Testis (tissue), 2 donors: ENCODE measurements at regions not wholly inside any gene's neighbourhood (a gene's known extent, or its start where the extent isn't known, plus 50 kb on each side); places are given as distances from the start of the nearest gene placed in this dataset.

Source experiments
- DNase-seq: peaks from one replicate; pipeline ENCODE4 v3.0.0-alpha.2; 2019
- H3K27ac ChIP-seq, 2 donors: fragments of 200-600 bp; sonication (generic); one replicate each; pipeline ENCODE4 v1.5.1; 2019
- H3K27me3 ChIP-seq: fragments of 200-600 bp; sonication (generic); one replicate; pipeline ENCODE4 v1.5.1; 2019
- H3K36me3 ChIP-seq: fragments of 200-600 bp; sonication (generic); one replicate; pipeline ENCODE4 v1.5.1; 2017; ENCODE audit warnings: low read depth; ENCODE audit errors: missing control alignments
- H3K4me1 ChIP-seq: fragments of 200-600 bp; sonication (generic); one replicate; pipeline ENCODE4 v1.5.1; 2019
- H3K4me3 ChIP-seq, 2 donors: fragments of 200-600 bp; sonication (generic); one replicate each; pipeline ENCODE4 v1.5.1; 2017 to 2019
- H3K9me3 ChIP-seq: fragments of 200-600 bp; sonication (generic); one replicate; pipeline ENCODE4 v1.5.1; 2017
- CTCF ChIP-seq, 3 experiments: fragments of 450-650 bp in 2 of 3; fragments of 200-600 bp in 1 of 3; sonication (generic) in 1 of 3; IDR thresholded peaks; one replicate each; pipeline ENCODE4 v1.5.1; 2016 to 2019; ENCODE audit warnings: antibody characterized with exemption in 3 of 3, mild to moderate bottlenecking in 2 of 3, moderate library complexity in 1 of 3
- POLR2A ChIP-seq: fragments of 450-650 bp; IDR thresholded peaks from one replicate; pipeline ENCODE4 v1.6.1; 2017; ENCODE audit warnings: antibody characterized with exemption, mild to moderate bottlenecking, moderate library complexity
- WGBS, 2 donors: methylation state at CpG; one replicate each; pipeline ENCODE4 v1.1.5; 2018; 5-methylcytosine and 5-hydroxymethylcytosine counted together
- intact Hi-C: fragments of 100-400 bp; cut with DNase I; formaldehyde crosslinking; loops from one replicate; pipeline ENCODE4 v1.15.1; 2023; ENCODE audit warnings: low total_unique reads

- no peaks in the 10 kb centered on the region for H3K36me3 ChIP-seq
Measured at GRCh38 chr5:89011778-89012711, 129.1 kb upstream of the MEF2C start.

GRCh38 chr5:89010512-89010911 lies 127.5 kb upstream of the MEF2C start:
- no peak overlapping the region for H3K27ac ChIP-seq
- intact Hi-C loops = no loop called here
- no peak for DNase-seq
- TF ChIP-seq POLR2A (no peak), CTCF (IDR thresholded peaks at IDR 0.05) (no peak)
- no peak overlapping the region for H3K4me3 ChIP-seq
- no peaks in the 10 kb centered on the region for H3K9me3 ChIP-seq
- no peaks in the 10 kb centered on the region for H3K27me3 ChIP-seq
- H3K36me3 ChIP-seq = no peaks in the 10 kb centered on the region
- no peaks in the 10 kb centered on the region for H3K4me1 ChIP-seq
- 87 to 95% methylated on average over 2 of the region's 2 CpGs for WGBS, 2 donors

More at GRCh38 chr5:89011778-89012711, 129.1 kb upstream of the MEF2C start:
- Histone ChIP-seq H3K27me3 (no peaks in the 10 kb centered on the region), H3K9me3 (no peaks in the 10 kb centered on the region), H3K4me1 (no peaks in the 10 kb centered on the region), H3K4me3 (no peak overlapping the region), H3K27ac (no peak overlapping the region)
- intact Hi-C loops = no loop called here
- 74 to 76% methylated on average over 6 of the region's 6 CpGs for WGBS, 2 donors
- no peak for DNase-seq
- TF ChIP-seq POLR2A (no peak), CTCF (IDR thresholded peaks at IDR 0.05) (no peak)

- no peaks in the 10 kb centered on the region for H3K9me3 ChIP-seq
- H3K27ac ChIP-seq = no peak overlapping the region
- no peak for TF ChIP-seq CTCF (IDR thresholded peaks at IDR 0.05)
- intact Hi-C loops = no loop called here
- WGBS, 2 donors = 100% methylated on average over 1 of the region's 1 CpG
- no peak for DNase-seq
- no peak overlapping the region for H3K4me3 ChIP-seq
- no peaks in the 10 kb centered on the region for H3K4me1 ChIP-seq
- H3K27me3 ChIP-seq = no peaks in the 10 kb centered on the region
- H3K36me3 ChIP-seq = no peaks in the 10 kb centered on the region
Measured at GRCh38 chr5:89008291-89008690, 125.3 kb upstream of the MEF2C start.

- no peaks in the 10 kb centered on the region for H3K27me3 ChIP-seq
- WGBS, 2 donors = 74 to 94% methylated on average over 2 of the region's 2 CpGs
Measured at GRCh38 chr5:89005990-89006389, 123.0 kb upstream of the MEF2C start.

More at GRCh38 chr5:89005990-89006389, 123.0 kb upstream of the MEF2C start:
- Histone ChIP-seq H3K4me1 (no peaks in the 10 kb centered on the region), H3K27ac (no peak overlapping the region), H3K4me3 (no peak overlapping the region), H3K9me3 (no peaks in the 10 kb centered on the region), H3K36me3 (no peaks in the 10 kb centered on the region)
- intact Hi-C loops = no loop called here
- DNase-seq = no peak
- TF ChIP-seq CTCF (IDR thresholded peaks at IDR 0.05) (no peak), POLR2A (no peak)
